HepG2 (cell line): ENCODE measurements at regions not wholly inside any gene's neighbourhood (a gene's known extent, or its start where the extent isn't known, plus 50 kb on each side); places are given as distances from the start of the nearest gene placed in this dataset.

Experiments
- ATAC-seq: fragments of 200-7000 bp; cut with Tn5 transposase; 3 replicates; pipeline ENCODE4 v1.9.1; 2020; ENCODE audit warnings: mild to moderate bottlenecking, moderate library complexity
- BruUV-seq: library from RNA; stranded (reverse); fragments of 400-500 nt; replicated peaks from 2 replicates; lab custom pipeline; 2021; lab: Mats Ljungman, UMichigan
- CTCF ChIA-PET: fragments of 300-600 bp; formaldehyde crosslinking; extraction: SDS; loops from one replicate; lab custom pipeline; 2021; ENCODE audit warnings: low total read pairs, inconsistent platforms, low intra/inter-chr PET ratio; lab: Yijun Ruan, JAX
- POLR2A ChIA-PET: fragments of 350-600 bp; sonication (Branson Sonifier 250); formaldehyde crosslinking; loops from one replicate; lab custom pipeline; 2020; ENCODE audit warnings: antibody characterized with exemption, inconsistent platforms; lab: Yijun Ruan, JAX
- DNase-seq: peaks from one replicate; pipeline ENCODE4 v3.0.0-alpha.2; 2015; ENCODE audit warnings: low spot score
- FAIRE-seq: peaks from 3 replicates; lab custom pipeline; 2011; peaks lifted over from hg19 to GRCh38; lab: Jason Lieb, UNC
- H2AFZ ChIP-seq: one replicate; pipeline ENCODE4 v1.6.1; 2011; ENCODE audit warnings: low read length, inconsistent platforms
- H3K27ac ChIP-seq: fragments of 300-600 bp; 3 replicates; pipeline ENCODE4 v1.8.0; 2011; ENCODE audit warnings: mixed run types, mild to moderate bottlenecking, mixed read lengths, low read length, inconsistent platforms; ENCODE audit not compliant: insufficient read depth; ENCODE audit errors: extremely low read length
- H3K27me3 ChIP-seq, 2 experiments: fragments of 200-600 bp in 1 of 2; 2 replicates in 1 of 2; 3 replicates in 1 of 2; pipeline versions ENCODE4 v1.6.0 to v1.8.0; 2011; ENCODE audit warnings: low read length in 2 of 2, mild to moderate bottlenecking in 2 of 2, moderate library complexity in 2 of 2, inconsistent platforms in 1 of 2; ENCODE audit not compliant: insufficient read depth in 2 of 2, control insufficient read depth in 1 of 2
- H3K36me3 ChIP-seq, 2 experiments: fragments of 200-600 bp in 1 of 2; replicated peaks in 1 of 2; 2 replicates in 1 of 2; 3 replicates in 1 of 2; pipeline versions ENCODE4 v1.5.1 to v1.8.0; 2011; ENCODE audit warnings: low read length in 2 of 2, inconsistent platforms in 1 of 2; ENCODE audit not compliant: insufficient read depth in 2 of 2, control insufficient read depth in 1 of 2
- H3K4me1 ChIP-seq: 2 replicates; pipeline ENCODE4 v1.5.1; 2012; ENCODE audit warnings: low read length, inconsistent platforms; ENCODE audit not compliant: insufficient read depth
- H3K4me2 ChIP-seq: 2 replicates; pipeline ENCODE4 v1.6.0; 2011; ENCODE audit warnings: low read depth, low read length, inconsistent platforms
- H3K4me3 ChIP-seq, 3 experiments: fragments of 200-600 bp in 1 of 3; sonication (generic), shearing (Covaris generic) in 1 of 3; replicated peaks in 1 of 3; 2 replicates each; pipeline ENCODE4 v1.5.1; 2011 to 2016; ENCODE audit warnings: low read length in 3 of 3, inconsistent platforms in 2 of 3, low read depth in 2 of 3, mild to moderate bottlenecking in 2 of 3, control low read depth in 1 of 3, mixed read lengths in 1 of 3; ENCODE audit not compliant: insufficient read depth in 1 of 3
- H3K79me2 ChIP-seq: one replicate; pipeline ENCODE4 v1.6.1; 2011; ENCODE audit warnings: low read length, inconsistent platforms; ENCODE audit not compliant: insufficient read depth
- H3K9ac ChIP-seq: 2 replicates; pipeline ENCODE4 v1.6.0; 2011; ENCODE audit warnings: mild to moderate bottlenecking, low read depth, low read length, inconsistent platforms; ENCODE audit not compliant: insufficient read depth
- H3K9me3 ChIP-seq: 2 replicates; pipeline ENCODE4 v1.5.1; 2012; ENCODE audit warnings: mild to moderate bottlenecking, low read length
- H4K20me1 ChIP-seq: 2 replicates; pipeline ENCODE4 v1.6.0; 2011; ENCODE audit warnings: inconsistent platforms, mild to moderate bottlenecking, low read length, moderate library complexity; ENCODE audit not compliant: insufficient read depth
- BHLHE40 ChIP-seq: IDR thresholded peaks from 2 replicates; pipeline ENCODE4 v1.6.1; 2011; ENCODE audit warnings: low read length, improper control_type of control experiment
- ISX ChIP-seq: sonication (generic); formaldehyde crosslinking; conservative IDR thresholded peaks from 2 replicates; pipeline ENCODE4 v1.5.0; 2020; ENCODE audit warnings: missing genetic modification reagents
- KAT2B ChIP-seq: fragments of 150-350 bp; IDR thresholded peaks from 2 replicates; pipeline ENCODE4 v1.6.1; 2014; ENCODE audit warnings: low read depth, low read length, borderline replicate concordance
- KDM1A ChIP-seq: IDR thresholded peaks from 2 replicates; pipeline ENCODE4 v1.6.1; 2016; ENCODE audit warnings: missing compliant biosample characterization
- NR2F1 ChIP-seq, 2 experiments: fragments of 450-650 bp in 1 of 2; formaldehyde crosslinking in 1 of 2; IDR thresholded peaks; 2 replicates each; pipeline versions ENCODE4 v1.5.0 to v1.6.1; 2016 to 2020; ENCODE audit warnings: mild to moderate bottlenecking in 1 of 2, missing compliant biosample characterization in 1 of 2, missing genetic modification reagents in 1 of 2, moderate library complexity in 1 of 2
- PCBP2 ChIP-seq: fragments of 200-400 bp; formaldehyde crosslinking; optimal IDR thresholded peaks from 2 replicates; pipeline ENCODE3; 2018; ENCODE audit warnings: low read length, low read depth; ENCODE audit not compliant: poor library complexity, severe bottlenecking
- TARDBP ChIP-seq: sonication (generic); formaldehyde crosslinking; IDR thresholded peaks from 2 replicates; pipeline ENCODE4 v1.8.0; 2022; ENCODE audit warnings: mild to moderate bottlenecking, missing genetic modification reagents
- THAP11 ChIP-seq: IDR thresholded peaks from 2 replicates; pipeline ENCODE4 v1.6.1; 2016; ENCODE audit warnings: missing biosample characterization, missing genetic modification reagents
- TRAFD1 ChIP-seq: sonication (generic); formaldehyde crosslinking; IDR thresholded peaks from 2 replicates; pipeline ENCODE4 v1.5.1; 2020; ENCODE audit warnings: missing genetic modification reagents, mild to moderate bottlenecking, borderline replicate concordance
- XBP1 ChIP-seq: sonication (generic); formaldehyde crosslinking; IDR thresholded peaks from 2 replicates; pipeline ENCODE4 v1.5.0; 2020; ENCODE audit warnings: missing genetic modification reagents
- ZFP1 ChIP-seq: IDR thresholded peaks from 2 replicates; pipeline ENCODE4 v1.6.1; 2016
- ZNF143 ChIP-seq: sonication (generic); formaldehyde crosslinking; IDR thresholded peaks from 2 replicates; pipeline ENCODE4 v1.4.0; 2020; ENCODE audit warnings: missing genetic modification reagents
- ZNF280D ChIP-seq: sonication (generic); formaldehyde crosslinking; IDR thresholded peaks from 2 replicates; pipeline ENCODE4 v1.5.1; 2020; ENCODE audit warnings: mild to moderate bottlenecking, missing genetic modification reagents
- ZNF460 ChIP-seq: sonication (generic); formaldehyde crosslinking; IDR thresholded peaks from 2 replicates; pipeline ENCODE4 v1.5.1; 2020; ENCODE audit warnings: missing genetic modification reagents, mild to moderate bottlenecking, borderline replicate concordance
- ZNF546 ChIP-seq: sonication (generic); formaldehyde crosslinking; conservative IDR thresholded peaks from 2 replicates; pipeline ENCODE4 v1.8.1; 2023; ENCODE audit warnings: mild to moderate bottlenecking, missing genetic modification reagents
- ZNF564 ChIP-seq: sonication (generic); formaldehyde crosslinking; IDR thresholded peaks from 2 replicates; pipeline ENCODE4 v1.8.1; 2023; ENCODE audit warnings: mild to moderate bottlenecking, missing genetic modification reagents
- ZNF629 ChIP-seq: sonication (generic); formaldehyde crosslinking; conservative IDR thresholded peaks from 2 replicates; pipeline ENCODE4 v1.5.0; 2020; ENCODE audit warnings: missing genetic modification reagents
- ZSCAN21 ChIP-seq: sonication (generic); formaldehyde crosslinking; IDR thresholded peaks from 2 replicates; pipeline ENCODE4 v1.8.0; 2022; ENCODE audit warnings: mild to moderate bottlenecking, missing genetic modification reagents, moderate library complexity, borderline replicate concordance
- WGBS: methylation state at CpG from one replicate; pipeline ENCODE4 v1.1.6; 2017; ENCODE audit warnings: low lambda C conversion rate; 5-methylcytosine and 5-hydroxymethylcytosine counted together
- in situ Hi-C: cut with HindIII; loops from 2 replicates; pipeline ENCODE4 v1.10.0; 2017; ENCODE audit warnings: low pct_unique_long_range_greater_than_20kb; ENCODE audit not compliant: extremely low pct_ligation_motif_present
- intact Hi-C: fragments of 100-400 bp; cut with micrococcal nuclease; formaldehyde crosslinking; loops from one replicate; pipeline ENCODE4 v1.10.0; 2022; ENCODE audit not compliant: unreplicated experiment

DNA sequence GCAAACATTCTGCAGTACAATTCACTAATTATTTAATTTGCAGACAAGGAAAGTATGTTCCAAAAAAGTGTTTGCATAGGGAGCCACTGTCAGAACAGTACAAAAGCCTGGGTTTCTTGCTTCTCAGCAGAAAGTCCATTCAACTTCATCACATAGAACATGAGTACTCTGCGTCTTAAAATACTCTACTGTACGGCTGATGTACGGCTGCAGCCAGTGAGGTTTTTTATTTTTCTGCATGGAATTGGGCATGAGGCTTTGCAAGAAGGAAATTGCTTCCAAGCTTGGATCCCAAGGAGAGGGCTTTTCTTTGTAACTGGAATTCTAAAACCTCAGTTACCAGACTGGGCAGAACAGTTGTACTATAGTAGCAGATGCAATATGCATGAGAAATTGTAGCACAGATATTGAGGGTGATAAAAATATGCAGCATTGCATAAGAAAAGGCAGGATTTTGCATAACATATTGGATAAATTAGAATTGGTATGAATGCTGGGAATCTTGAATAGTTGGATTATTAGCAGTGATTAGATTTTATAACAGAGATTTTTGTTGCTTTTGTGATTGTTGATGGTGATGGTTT is 178.1 kb upstream of the CDH9 start:
- no peak overlapping the region for H3K27ac ChIP-seq
- H3K4me1 ChIP-seq, result no peaks in the 10 kb centered on the region
- FAIRE-seq, result no peak
- no peaks in the 10 kb centered on the region for H3K36me3 ChIP-seq
- ChIA-PET CTCF (no interaction called here), POLR2A (no interaction called here)
- BruUV-seq, result no TSS peak
- in situ Hi-C loops (no loop called here), intact Hi-C loops (no loop called here)
- H3K4me2 ChIP-seq, result no peak overlapping the region
- H3K9ac ChIP-seq, result no peak overlapping the region
- DNase-seq, result no peak
- H2AFZ ChIP-seq, result no peak overlapping the region
- WGBS, result 95% methylated on average over 3 of the region's 3 CpGs
- H3K79me2 ChIP-seq, result no peaks in the 10 kb centered on the region
- ATAC-seq, result no peak
- H3K27me3 ChIP-seq, result no peaks in the 10 kb centered on the region
- H4K20me1 ChIP-seq, result no peaks in the 10 kb centered on the region
- no peak overlapping the region for H3K4me3 ChIP-seq
- TF ChIP-seq KDM1A (CRISPR knock-in tag) (no peak), ZNF460 (CRISPR knock-in tag) (no peak), ZNF564 (CRISPR knock-in tag) (no peak), KAT2B (no peak), XBP1 (CRISPR knock-in tag) (no peak), TRAFD1 (CRISPR knock-in tag) (no peak), PCBP2 (no peak), BHLHE40 (no peak), ZNF546 (CRISPR knock-in tag) (no peak), ZNF629 (CRISPR knock-in tag) (no peak), TARDBP (CRISPR knock-in tag) (no peak), ZNF280D (CRISPR knock-in tag) (no peak), NR2F1 (CRISPR knock-in tag; IDR thresholded peaks at IDR 0.05) (no peak), ZSCAN21 (CRISPR knock-in tag) (no peak), THAP11 (CRISPR knock-in tag) (no peak), ZFP1 (CRISPR knock-in tag) (no peak), ZNF143 (no peak), ISX (CRISPR knock-in tag) (no peak)
- no peaks in the 10 kb centered on the region for H3K9me3 ChIP-seq
